Spleen (tissue), 7 donors: ENCODE measurements at regions not wholly inside any gene's neighbourhood (a gene's known extent, or its start where the extent isn't known, plus 50 kb on each side); places are given as distances from the start of the nearest gene placed in this dataset.

Experiments used
- CTCF ChIP-seq, 11 experiments: fragments of 200-600 bp in 7 of 11; fragments of 450-650 bp in 4 of 11; sonication (generic) in 4 of 11; IDR thresholded peaks in 8 of 11; conservative IDR thresholded peaks in 3 of 11; 1 replicate in 7 of 11; 2 replicates in 4 of 11; pipeline versions ENCODE4 v1.4.0 to v1.8.0; 2016 to 2021; ENCODE audit warnings: antibody characterized with exemption in 11 of 11, inconsistent platforms in 4 of 11, mild to moderate bottlenecking in 1 of 11
- POLR2A ChIP-seq, 3 donors: fragments of 450-650 bp; IDR thresholded peaks; one replicate each; pipeline ENCODE4 v1.5.1; 2017; ENCODE audit warnings: antibody characterized with exemption in 3 of 3, mild to moderate bottlenecking in 1 of 3
- POLR2AphosphoS5 ChIP-seq, 3 donors: sonication (generic); formaldehyde crosslinking; IDR thresholded peaks; one replicate each; pipeline ENCODE4 v1.5.1; 2017; ENCODE audit warnings: antibody characterized with exemption in 3 of 3
- donor health status: DM: no; HTN: no; CAD: no; lungs with moderate emphysema.
- donor health status: DM: no; HTN: no; CAD: no.
- donor health status: DM: no; HTN: no; CAD: no.

GRCh38 chr1:181396171-181396670 lies 87.1 kb upstream of the CACNA1E start:
- TF ChIP-seq POLR2A (IDR thresholded peaks at IDR 0.05) = no peak
- peak in 1 of 3 donors; percentile 38 for TF ChIP-seq POLR2AphosphoS5 (IDR thresholded peaks at IDR 0.05)
- TF ChIP-seq CTCF (IDR thresholded peaks at IDR 0.05 in 8 of 11, conservative IDR thresholded peaks at IDR 0.05 in 3 of 11) = no peak
